Natural killer cell (primary cell): ENCODE measurements at regions not wholly inside any gene's neighbourhood (a gene's known extent, or its start where the extent isn't known, plus 50 kb on each side); places are given as distances from the start of the nearest gene placed in this dataset.

Source experiments
- ATAC-seq, 3 donors: fragments of 150-1000 bp in 2 of 3; fragments of 200-7000 bp in 1 of 3; cut with Tn5 transposase; 1 replicate in 1 of 3; 2 replicates in 2 of 3; pipeline ENCODE4 v1.10.0; 2021; ENCODE audit warnings: mild to moderate bottlenecking in 2 of 3, moderate library complexity in 2 of 3
- DNase-seq, 2 donors: peaks; one replicate each; pipeline versions ENCODE4 v3.0.0 to v3.0.0-alpha.2; 2013 to 2021; ENCODE audit warnings: mixed read lengths in 1 of 2
- H3K27ac ChIP-seq: one replicate; pipeline ENCODE4 v1.5.1; 2013; ENCODE audit warnings: mild to moderate bottlenecking, low read length
- H3K27me3 ChIP-seq: one replicate; pipeline ENCODE4 v1.6.1; 2013; ENCODE audit warnings: low read length; ENCODE audit not compliant: control insufficient read depth, insufficient read depth
- H3K36me3 ChIP-seq: one replicate; pipeline ENCODE4 v1.6.1; 2013; ENCODE audit warnings: low read length; ENCODE audit not compliant: control insufficient read depth, insufficient read depth
- H3K4me1 ChIP-seq: one replicate; pipeline ENCODE4 v1.6.1; 2013; ENCODE audit warnings: low read length; ENCODE audit not compliant: control insufficient read depth, insufficient read depth
- H3K4me3 ChIP-seq: one replicate; pipeline ENCODE4 v1.5.1; 2013; ENCODE audit warnings: low read length
- H3K9me3 ChIP-seq: one replicate; pipeline ENCODE4 v1.6.1; 2013; ENCODE audit warnings: low read length; ENCODE audit not compliant: control insufficient read depth, insufficient read depth
- H3K27ac Mint-ChIP-seq, 2 donors: one replicate each; pipeline ENCODE4 v1.8.0; 2022; ENCODE audit warnings: mild to moderate bottlenecking in 2 of 2, mixed read lengths in 2 of 2, moderate library complexity in 1 of 2
- H3K27me3 Mint-ChIP-seq, 2 donors: one replicate each; pipeline ENCODE4 v1.8.0; 2022; ENCODE audit warnings: low read depth in 2 of 2, mixed read lengths in 2 of 2
- H3K36me3 Mint-ChIP-seq: one replicate; pipeline ENCODE4 v1.8.0; 2022; ENCODE audit warnings: mixed read lengths
- H3K4me1 Mint-ChIP-seq, 2 donors: one replicate each; pipeline ENCODE4 v1.8.0; 2022; ENCODE audit warnings: mixed read lengths in 2 of 2
- H3K4me3 Mint-ChIP-seq: one replicate; pipeline ENCODE4 v1.8.0; 2022; ENCODE audit warnings: mild to moderate bottlenecking, moderate library complexity, mixed read lengths
- H3K9me3 Mint-ChIP-seq, 2 donors: one replicate each; pipeline ENCODE4 v1.8.0; 2022; ENCODE audit warnings: mixed read lengths in 2 of 2
- WGBS: methylation state at CpG from one replicate; pipeline ENCODE4 v1.1.7; 2013; ENCODE audit warnings: missing lambda C conversion rate; ENCODE audit not compliant: insufficient coverage; 5-methylcytosine and 5-hydroxymethylcytosine counted together
- intact Hi-C: fragments of 100-400 bp; cut with micrococcal nuclease; formaldehyde crosslinking; loops from one replicate; pipeline ENCODE4 v1.14.2; 2022
- TF ChIP-seq, protein P1 (sequence below): fragments of 200-600 bp; IDR thresholded peaks from one replicate; pipeline ENCODE4 v1.8.0; 2022; ENCODE audit warnings: antibody characterized with exemption

DNA sequence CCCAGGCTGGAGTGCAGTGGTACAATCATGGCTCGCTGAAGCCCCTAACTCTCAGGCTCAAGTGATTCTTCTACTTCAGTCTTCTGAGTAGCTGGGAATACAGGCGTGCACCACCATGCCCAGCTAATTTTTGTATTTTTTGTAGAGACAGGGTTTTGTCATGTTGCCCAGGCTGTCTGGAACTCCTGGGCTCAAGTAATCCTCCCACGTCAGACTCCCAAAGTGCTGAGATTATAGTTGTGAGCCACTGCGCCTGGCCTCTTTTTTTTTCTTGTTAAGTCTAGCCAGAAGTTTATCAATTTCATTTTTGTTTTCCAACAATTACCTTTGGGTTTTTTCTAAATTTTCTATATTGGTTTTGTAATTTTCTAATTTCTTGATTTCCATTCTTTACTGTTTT lies 100.6 kb downstream of the GC start:
- Mint-ChIP-seq H3K4me1 (no peaks in the 10 kb centered on the region), H3K27ac (no peak overlapping the region), H3K9me3 (no peaks in the 10 kb centered on the region), H3K4me3 (no peak overlapping the region), H3K36me3 (no peaks in the 10 kb centered on the region), H3K27me3 (peaks cover 8 to 31% of the 10 kb centered on the region in 2 donors)
- Histone ChIP-seq H3K36me3 (no peaks in the 10 kb centered on the region), H3K27ac (no peak overlapping the region), H3K4me1 (no peaks in the 10 kb centered on the region), H3K27me3 (peaks cover 6% of the 10 kb centered on the region), H3K4me3 (no peak overlapping the region), H3K9me3 (no peaks in the 10 kb centered on the region)
- WGBS: 88% methylated on average over 4 of the region's 4 CpGs
- DNase-seq: no peak
- TF ChIP-seq, protein P1, sequence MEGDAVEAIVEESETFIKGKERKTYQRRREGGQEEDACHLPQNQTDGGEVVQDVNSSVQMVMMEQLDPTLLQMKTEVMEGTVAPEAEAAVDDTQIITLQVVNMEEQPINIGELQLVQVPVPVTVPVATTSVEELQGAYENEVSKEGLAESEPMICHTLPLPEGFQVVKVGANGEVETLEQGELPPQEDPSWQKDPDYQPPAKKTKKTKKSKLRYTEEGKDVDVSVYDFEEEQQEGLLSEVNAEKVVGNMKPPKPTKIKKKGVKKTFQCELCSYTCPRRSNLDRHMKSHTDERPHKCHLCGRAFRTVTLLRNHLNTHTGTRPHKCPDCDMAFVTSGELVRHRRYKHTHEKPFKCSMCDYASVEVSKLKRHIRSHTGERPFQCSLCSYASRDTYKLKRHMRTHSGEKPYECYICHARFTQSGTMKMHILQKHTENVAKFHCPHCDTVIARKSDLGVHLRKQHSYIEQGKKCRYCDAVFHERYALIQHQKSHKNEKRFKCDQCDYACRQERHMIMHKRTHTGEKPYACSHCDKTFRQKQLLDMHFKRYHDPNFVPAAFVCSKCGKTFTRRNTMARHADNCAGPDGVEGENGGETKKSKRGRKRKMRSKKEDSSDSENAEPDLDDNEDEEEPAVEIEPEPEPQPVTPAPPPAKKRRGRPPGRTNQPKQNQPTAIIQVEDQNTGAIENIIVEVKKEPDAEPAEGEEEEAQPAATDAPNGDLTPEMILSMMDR: no peak
- ATAC-seq: no peak
- intact Hi-C loops: no loop called here

DNA sequence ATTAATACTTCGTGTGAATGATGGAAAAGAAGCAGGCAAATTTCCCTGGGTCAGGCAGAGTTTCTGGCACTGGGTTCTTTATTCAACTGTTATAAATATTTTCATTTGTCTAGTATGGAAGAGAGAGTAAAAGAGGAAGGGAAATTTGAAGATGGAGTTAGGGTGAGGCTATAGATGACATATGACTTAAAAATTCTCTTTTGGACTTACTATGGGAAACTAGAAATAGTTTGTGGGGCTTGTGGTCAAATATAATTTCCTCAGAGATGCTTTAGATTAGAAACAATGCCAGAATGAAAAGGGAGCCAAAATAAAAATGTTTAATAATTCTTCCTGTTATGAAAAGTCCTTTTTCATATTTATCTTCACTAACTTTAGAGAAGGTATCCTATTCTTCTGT lies 103.2 kb downstream of the GC start:
- no peak overlapping the region for H3K27ac Mint-ChIP-seq
- Histone ChIP-seq H3K36me3 (no peaks in the 10 kb centered on the region), H3K27me3 (no peaks in the 10 kb centered on the region), H3K4me1 (no peaks in the 10 kb centered on the region), H3K9me3 (no peaks in the 10 kb centered on the region), H3K4me3 (no peak overlapping the region), H3K27ac (no peak overlapping the region)
- no peak for DNase-seq
- 30% methylated on average over 1 of the region's 1 CpG for WGBS
- no peak for ATAC-seq
- H3K27me3 Mint-ChIP-seq: peaks cover 11 to 36% of the 10 kb centered on the region in 2 donors
- H3K9me3 Mint-ChIP-seq: no peaks in the 10 kb centered on the region
- intact Hi-C loops: no loop called here
- H3K4me3 Mint-ChIP-seq: no peak overlapping the region
- TF ChIP-seq, protein P1: no peak
- no peaks in the 10 kb centered on the region for H3K36me3 Mint-ChIP-seq
- no peaks in the 10 kb centered on the region for H3K4me1 Mint-ChIP-seq

DNA sequence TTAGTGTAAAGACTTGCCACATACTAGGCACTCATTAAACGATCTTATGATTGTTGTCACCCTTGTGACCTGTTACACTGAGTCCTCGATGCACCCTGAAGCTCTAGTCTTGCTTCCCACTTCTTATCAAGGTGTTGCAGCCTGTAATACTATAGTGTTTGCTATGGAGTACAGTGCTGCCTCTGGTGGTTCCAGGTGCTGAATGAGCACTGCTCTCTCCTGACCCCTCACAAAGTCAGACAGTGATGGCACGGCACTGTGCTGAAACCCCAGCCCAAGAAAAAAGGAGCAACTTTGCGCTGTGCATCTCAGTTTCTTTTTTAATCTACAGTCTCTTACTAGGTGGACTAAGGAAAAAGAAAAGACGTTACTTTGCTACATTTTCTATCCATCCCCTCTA lies 106.3 kb downstream of the GC start:
- Mint-ChIP-seq H3K4me1 (no peaks in the 10 kb centered on the region), H3K27me3 (peaks cover 7 to 25% of the 10 kb centered on the region in 2 donors), H3K4me3 (no peak overlapping the region), H3K27ac (no peak overlapping the region), H3K9me3 (no peaks in the 10 kb centered on the region), H3K36me3 (no peaks in the 10 kb centered on the region)
- Histone ChIP-seq H3K4me3 (no peak overlapping the region), H3K4me1 (no peaks in the 10 kb centered on the region), H3K27ac (no peak overlapping the region), H3K27me3 (no peaks in the 10 kb centered on the region), H3K9me3 (no peaks in the 10 kb centered on the region), H3K36me3 (no peaks in the 10 kb centered on the region)
- DNase-seq (no peak), ATAC-seq (no peak)
- TF ChIP-seq, protein P1: no peak
- intact Hi-C loops: no loop called here
- WGBS: 68% methylated on average over 4 of the region's 5 CpGs

DNA sequence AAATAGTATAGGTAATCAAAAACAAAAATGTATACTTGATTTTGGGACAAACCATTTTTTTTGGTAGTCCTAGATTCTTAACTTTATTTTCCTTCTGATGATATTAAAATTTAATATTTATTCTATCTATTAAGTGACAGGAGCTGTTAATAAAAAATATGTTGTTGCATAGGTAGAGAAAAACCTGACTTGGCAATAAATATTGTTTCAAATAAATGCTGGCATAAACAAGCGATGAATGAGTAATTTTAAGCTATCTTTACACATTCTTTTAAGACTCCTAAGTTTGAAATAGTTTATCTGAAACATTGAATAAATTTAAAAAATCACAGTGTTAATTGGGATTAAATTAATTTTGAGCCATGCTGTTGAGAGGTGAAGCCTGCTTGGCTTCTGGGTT lies 114.6 kb downstream of the GC start:
- Histone ChIP-seq H3K9me3 (no peaks in the 10 kb centered on the region), H3K36me3 (no peaks in the 10 kb centered on the region), H3K4me1 (no peaks in the 10 kb centered on the region), H3K27ac (no peak overlapping the region), H3K4me3 (no peak overlapping the region), H3K27me3 (no peaks in the 10 kb centered on the region)
- Mint-ChIP-seq H3K27me3 (peaks cover 18% of the 10 kb centered on the region in 2 donors), H3K4me1 (no peaks in the 10 kb centered on the region), H3K36me3 (no peaks in the 10 kb centered on the region), H3K4me3 (no peak overlapping the region), H3K9me3 (no peaks in the 10 kb centered on the region), H3K27ac (no peak overlapping the region)
- TF ChIP-seq, protein P1: no peak
- ATAC-seq: no peak
- intact Hi-C loops: no loop called here
- no peak for DNase-seq
- WGBS: no CpG with 5 or more reads among the region's 1 CpG
